Endodermal cell (in vitro differentiated cells): ENCODE measurements at regions not wholly inside any gene's neighbourhood (a gene's known extent, or its start where the extent isn't known, plus 50 kb on each side); places are given as distances from the start of the nearest gene placed in this dataset.
A peak's percentile ranks its signal among the peaks of the same experiment; 100 is the strongest.

ENCODE experiments used
- DNase-seq: peaks from one replicate; pipeline ENCODE4 v3.0.0-alpha.2; 2017
- H3K27ac ChIP-seq: 2 replicates; pipeline ENCODE4 v1.5.1; 2013; ENCODE audit warnings: mild to moderate bottlenecking, low read depth, low read length, moderate library complexity
- H3K27me3 ChIP-seq: 2 replicates; pipeline ENCODE4 v1.6.1; 2013; ENCODE audit warnings: mild to moderate bottlenecking, low read length, moderate library complexity; ENCODE audit not compliant: insufficient read depth, control insufficient read depth, poor library complexity, severe bottlenecking
- H3K36me3 ChIP-seq: 2 replicates; pipeline ENCODE4 v1.7.0; 2013; ENCODE audit warnings: mild to moderate bottlenecking, low read length, moderate library complexity; ENCODE audit not compliant: control insufficient read depth, insufficient read depth
- H3K4me1 ChIP-seq: one replicate; pipeline ENCODE4 v1.7.0; 2013; ENCODE audit warnings: low read length; ENCODE audit not compliant: control insufficient read depth, insufficient read depth
- H3K4me3 ChIP-seq: 2 replicates; pipeline ENCODE4 v1.5.1; 2013; ENCODE audit warnings: mild to moderate bottlenecking, low read length, moderate library complexity
- H3K9ac ChIP-seq: 2 replicates; pipeline ENCODE4 v1.6.1; 2013; ENCODE audit warnings: mild to moderate bottlenecking, low read length, moderate library complexity; ENCODE audit not compliant: poor library complexity, severe bottlenecking; ENCODE audit errors: extremely low read depth
- H3K9me3 ChIP-seq: 2 replicates; pipeline ENCODE4 v1.6.1; 2013; ENCODE audit warnings: mild to moderate bottlenecking, low read length, moderate library complexity; ENCODE audit not compliant: control insufficient read depth
- H3K27ac Mint-ChIP-seq: 2 replicates; pipeline ENCODE4 v1.8.0; 2020; ENCODE audit warnings: mixed read lengths
- H3K27me3 Mint-ChIP-seq: 2 replicates; pipeline ENCODE4 v1.8.0; 2021; ENCODE audit warnings: mild to moderate bottlenecking, mixed read lengths; ENCODE audit not compliant: insufficient read depth
- H3K36me3 Mint-ChIP-seq: 2 replicates; pipeline ENCODE4 v1.8.0; 2020; ENCODE audit warnings: low read depth, mixed read lengths
- H3K4me1 Mint-ChIP-seq: 2 replicates; pipeline ENCODE4 v1.8.0; 2020; ENCODE audit warnings: mixed read lengths
- H3K4me3 Mint-ChIP-seq: 2 replicates; pipeline ENCODE4 v1.8.0; 2020; ENCODE audit warnings: mild to moderate bottlenecking, moderate library complexity, mixed read lengths
- H3K9me3 Mint-ChIP-seq: 2 replicates; pipeline ENCODE4 v1.8.0; 2020; ENCODE audit warnings: mild to moderate bottlenecking, mixed read lengths
- WGBS, 2 experiments: methylation state at CpG; one replicate each; pipeline versions ENCODE4 v1.1.5 to v1.1.7; 2013; ENCODE audit warnings: missing lambda C conversion rate in 2 of 2, mixed read lengths in 1 of 2; ENCODE audit not compliant: insufficient coverage in 1 of 2, insufficient read length in 1 of 2; 5-methylcytosine and 5-hydroxymethylcytosine counted together
- TF ChIP-seq, protein P1 (sequence below): fragments of 200-600 bp; sonication (generic); conservative IDR thresholded peaks from 2 replicates; pipeline ENCODE4 v1.5.0; 2021; ENCODE audit warnings: antibody characterized with exemption, mild to moderate bottlenecking

DNA sequence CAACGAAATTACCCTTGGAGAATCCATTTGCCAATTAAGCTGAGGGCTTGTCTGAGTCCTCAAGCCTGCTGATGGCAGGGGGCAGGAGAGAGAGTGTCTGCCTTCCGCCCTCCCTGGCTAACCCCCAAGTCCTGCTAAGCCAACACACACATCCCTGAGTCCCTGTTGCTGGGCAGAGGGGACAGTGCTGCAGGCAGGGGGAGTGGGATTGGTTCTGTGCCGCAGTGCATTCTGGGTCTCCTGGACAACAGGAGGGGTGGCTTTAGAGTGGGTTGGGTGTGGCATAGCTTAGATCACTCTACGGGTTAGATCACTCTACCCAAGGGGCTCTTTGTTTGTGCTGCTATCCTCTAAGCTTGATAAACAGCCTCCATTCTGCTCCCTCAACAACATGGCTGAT is 427.7 kb downstream of the CDK5RAP2 start:
- H3K4me1 Mint-ChIP-seq: peaks cover 17% of the 10 kb centered on the region
- Histone ChIP-seq H3K4me3 (no peak overlapping the region), H3K36me3 (no peaks in the 10 kb centered on the region), H3K9me3 (no peaks in the 10 kb centered on the region), H3K27me3 (no peaks in the 10 kb centered on the region), H3K4me1 (peaks cover 3% of the 10 kb centered on the region), H3K9ac (no peak overlapping the region), H3K27ac (peak overlapping the region; percentile 33)
- no peaks in the 10 kb centered on the region for H3K36me3 Mint-ChIP-seq
- no peak overlapping the region for H3K4me3 Mint-ChIP-seq
- DNase-seq: peak; percentile 89
- WGBS, 2 experiments: 83% methylated on average over 4 of the region's 4 CpGs; no CpG with 5 or more reads in 1 of the 2 experiments
- H3K27me3 Mint-ChIP-seq: peaks cover 53% of the 10 kb centered on the region
- peaks cover 5% of the 10 kb centered on the region for H3K9me3 Mint-ChIP-seq
- no peak overlapping the region for H3K27ac Mint-ChIP-seq
- TF ChIP-seq, protein P1, sequence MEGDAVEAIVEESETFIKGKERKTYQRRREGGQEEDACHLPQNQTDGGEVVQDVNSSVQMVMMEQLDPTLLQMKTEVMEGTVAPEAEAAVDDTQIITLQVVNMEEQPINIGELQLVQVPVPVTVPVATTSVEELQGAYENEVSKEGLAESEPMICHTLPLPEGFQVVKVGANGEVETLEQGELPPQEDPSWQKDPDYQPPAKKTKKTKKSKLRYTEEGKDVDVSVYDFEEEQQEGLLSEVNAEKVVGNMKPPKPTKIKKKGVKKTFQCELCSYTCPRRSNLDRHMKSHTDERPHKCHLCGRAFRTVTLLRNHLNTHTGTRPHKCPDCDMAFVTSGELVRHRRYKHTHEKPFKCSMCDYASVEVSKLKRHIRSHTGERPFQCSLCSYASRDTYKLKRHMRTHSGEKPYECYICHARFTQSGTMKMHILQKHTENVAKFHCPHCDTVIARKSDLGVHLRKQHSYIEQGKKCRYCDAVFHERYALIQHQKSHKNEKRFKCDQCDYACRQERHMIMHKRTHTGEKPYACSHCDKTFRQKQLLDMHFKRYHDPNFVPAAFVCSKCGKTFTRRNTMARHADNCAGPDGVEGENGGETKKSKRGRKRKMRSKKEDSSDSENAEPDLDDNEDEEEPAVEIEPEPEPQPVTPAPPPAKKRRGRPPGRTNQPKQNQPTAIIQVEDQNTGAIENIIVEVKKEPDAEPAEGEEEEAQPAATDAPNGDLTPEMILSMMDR: peak; percentile 40

DNA sequence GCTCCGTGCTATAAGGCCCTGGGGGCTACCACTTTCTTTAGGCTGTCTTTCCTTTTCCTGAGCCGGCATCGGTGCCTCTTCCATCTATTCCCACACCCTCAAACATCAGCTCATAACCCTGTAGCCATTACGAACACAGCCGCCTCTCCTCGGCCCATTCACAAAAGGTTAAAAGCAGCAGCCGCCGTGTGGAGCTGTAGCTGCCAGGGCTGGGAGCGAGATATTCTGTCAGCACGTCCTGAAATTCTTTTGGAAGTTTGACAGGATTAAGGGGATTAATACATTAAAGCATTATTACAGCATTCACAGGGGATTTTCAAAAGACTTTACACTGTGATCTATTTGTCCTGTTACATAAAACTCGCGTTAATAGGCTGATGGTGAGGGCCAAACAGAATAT is 428.2 kb downstream of the CDK5RAP2 start:
- DNase-seq: peak; percentile 64
- no peak overlapping the region for H3K4me3 Mint-ChIP-seq
- TF ChIP-seq, protein P1: no peak
- no peak overlapping the region for H3K27ac Mint-ChIP-seq
- Histone ChIP-seq H3K4me3 (no peak overlapping the region), H3K27me3 (no peaks in the 10 kb centered on the region), H3K27ac (peak overlapping the region; percentile 33), H3K9ac (no peak overlapping the region), H3K36me3 (no peaks in the 10 kb centered on the region), H3K9me3 (no peaks in the 10 kb centered on the region), H3K4me1 (peaks cover 3% of the 10 kb centered on the region)
- H3K36me3 Mint-ChIP-seq: no peaks in the 10 kb centered on the region
- H3K27me3 Mint-ChIP-seq: peaks cover 53% of the 10 kb centered on the region
- 86 to 88% methylated on average over 5 to 12 of the region's 12 CpGs for WGBS, 2 experiments
- peaks cover 5% of the 10 kb centered on the region for H3K9me3 Mint-ChIP-seq
- H3K4me1 Mint-ChIP-seq: peaks cover 13% of the 10 kb centered on the region

DNA sequence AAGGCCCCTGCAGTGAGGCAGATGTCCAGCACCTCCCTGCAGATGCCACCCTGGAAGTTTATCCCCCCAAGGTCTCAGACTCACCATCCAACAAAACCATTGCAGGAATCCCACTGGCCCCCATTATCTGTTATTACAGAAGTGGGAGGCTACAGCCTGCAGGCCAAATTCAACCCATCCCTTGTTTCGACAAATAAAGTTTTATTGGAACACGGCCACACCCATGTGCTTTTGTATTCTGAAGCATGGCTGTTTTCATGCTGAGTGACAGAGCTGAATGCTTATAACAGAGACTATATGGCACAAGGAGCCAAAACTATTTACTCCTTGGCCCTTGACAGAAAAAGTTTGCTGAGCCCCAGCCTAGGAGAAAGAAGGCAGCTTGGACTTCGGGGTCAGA is 428.8 kb downstream of the CDK5RAP2 start:
- Histone ChIP-seq H3K4me3 (no peak overlapping the region), H3K27ac (no peak overlapping the region), H3K9me3 (no peaks in the 10 kb centered on the region), H3K4me1 (peaks cover under 1% of the 10 kb centered on the region), H3K9ac (no peak overlapping the region), H3K27me3 (no peaks in the 10 kb centered on the region), H3K36me3 (no peaks in the 10 kb centered on the region)
- Mint-ChIP-seq H3K4me3 (no peak overlapping the region), H3K9me3 (peaks cover 5% of the 10 kb centered on the region), H3K27ac (no peak overlapping the region), H3K4me1 (peaks cover 12% of the 10 kb centered on the region), H3K36me3 (no peaks in the 10 kb centered on the region), H3K27me3 (peaks cover 53% of the 10 kb centered on the region)
- 96 to 100% methylated on average over 2 to 3 of the region's 3 CpGs for WGBS, 2 experiments
- TF ChIP-seq, protein P1: no peak
- no peak for DNase-seq
